ENCODE measurements at regions not wholly inside any gene's neighbourhood (a gene's known extent, or its start where the extent isn't known, plus 50 kb on each side); places are given as distances from the start of the nearest gene placed in this dataset.

GRCh38 chr13:39909634-39910033, 254.2 kb downstream of the COG6 start:
- TF ChIP-seq REST (IDR thresholded peaks at IDR 0.05; ENCODE audit: insufficient read depth in 1 of 2, low read depth in 2 of 2, low read length in 2 of 2) (no peak), SIN3A (IDR thresholded peaks at IDR 0.05; ENCODE audit: borderline replicate concordance, insufficient read depth, low read length) (no peak), POLR2AphosphoS5 (IDR thresholded peaks at IDR 0.05; ENCODE audit: low read depth, low read length) (no peak)

Measured in PFSK-1 (cell line).